HG03521 (cell line): ENCODE measurements at regions not wholly inside any gene's neighbourhood (a gene's known extent, or its start where the extent isn't known, plus 50 kb on each side); places are given as distances from the start of the nearest gene placed in this dataset.

Experiments used
- ATAC-seq: cut with Tn5 transposase; IDR thresholded peaks from one replicate; pipeline ENCODE4 v1.9.1; 2021; ENCODE audit warnings: mild to moderate bottlenecking, moderate library complexity; ENCODE audit not compliant: unreplicated experiment

DNA sequence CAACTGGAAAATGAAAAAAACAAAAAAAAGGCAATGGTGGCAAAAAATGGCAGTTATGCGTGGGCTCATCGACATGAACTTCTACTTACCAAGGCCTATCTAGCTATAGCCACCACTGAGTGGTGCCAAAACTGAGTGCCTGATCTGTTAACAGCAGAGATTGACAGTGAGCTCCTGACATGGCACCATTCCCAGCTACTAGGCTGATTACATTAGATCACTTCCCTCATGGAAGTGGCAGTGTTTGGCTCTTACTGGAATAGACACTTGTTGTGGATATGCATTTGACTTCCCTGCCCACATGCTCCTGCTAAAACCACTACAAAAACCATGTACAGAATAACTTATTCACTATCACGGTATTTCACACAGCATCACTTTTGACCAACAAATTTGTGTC lies 216.1 kb upstream of the SGK1 start:
- no peak for ATAC-seq

DNA sequence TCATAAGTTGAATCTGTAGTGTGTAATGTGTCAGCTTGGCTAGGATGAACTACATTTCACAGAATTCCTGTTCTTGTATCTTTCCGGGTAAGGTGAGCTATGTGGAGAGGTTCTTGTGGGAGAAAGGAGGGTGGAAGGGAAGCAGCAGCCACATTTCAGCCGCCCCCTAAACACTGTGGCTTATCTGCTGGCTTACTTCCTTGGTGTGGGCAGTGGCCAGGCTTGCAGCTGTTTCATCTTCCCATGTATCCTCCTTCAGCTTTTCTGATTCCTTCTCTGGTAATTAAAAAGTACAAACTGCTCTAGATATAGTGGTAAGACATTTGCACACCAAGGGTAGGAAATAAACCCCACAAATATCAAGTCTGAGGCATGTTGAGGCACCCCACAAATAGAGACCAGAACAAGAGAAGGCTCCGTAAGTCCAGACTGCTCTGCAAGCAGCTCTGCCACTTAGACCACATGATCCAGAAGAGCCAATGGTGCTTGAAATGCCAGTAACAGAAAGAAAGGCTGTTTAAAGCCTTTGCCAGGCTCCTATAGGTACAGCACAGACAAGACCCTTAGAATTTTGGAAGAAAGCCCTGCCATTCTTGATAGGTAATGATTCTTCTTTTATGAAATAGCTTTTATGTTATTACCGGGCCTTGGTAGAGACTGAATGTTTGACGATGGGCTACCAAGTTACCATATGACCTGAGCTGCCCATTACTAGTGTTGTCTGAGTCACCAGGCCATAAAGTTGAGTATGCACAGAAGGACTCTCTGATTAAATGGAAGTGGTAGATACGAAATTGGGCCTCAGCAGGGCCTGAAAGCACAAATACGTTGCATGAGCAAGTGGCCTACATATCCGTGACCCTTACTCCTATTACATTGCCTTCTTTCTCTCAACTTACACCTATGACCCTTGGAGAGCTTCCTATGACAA lies 215.0 kb upstream of the SGK1 start:
- ATAC-seq = no peak

DNA sequence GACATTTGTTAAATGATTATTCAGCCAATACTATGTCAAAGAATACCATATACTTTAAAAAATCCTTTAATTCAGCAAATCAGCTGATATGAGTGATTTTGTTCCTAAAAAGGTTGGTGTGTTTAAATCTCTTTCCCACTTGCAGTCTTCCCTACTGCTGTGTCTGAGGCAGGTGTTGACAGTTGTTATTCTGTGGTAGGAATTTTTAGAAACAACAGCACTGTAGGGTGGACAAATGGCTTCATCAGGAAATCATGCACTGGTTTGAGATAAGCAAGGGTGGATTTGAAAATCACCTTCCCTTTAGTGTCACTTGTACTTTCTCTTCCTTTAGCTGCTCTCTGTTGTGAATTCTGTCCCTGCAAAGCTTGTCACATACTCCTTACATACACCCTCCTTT lies 213.7 kb upstream of the SGK1 start:
- no peak for ATAC-seq

DNA sequence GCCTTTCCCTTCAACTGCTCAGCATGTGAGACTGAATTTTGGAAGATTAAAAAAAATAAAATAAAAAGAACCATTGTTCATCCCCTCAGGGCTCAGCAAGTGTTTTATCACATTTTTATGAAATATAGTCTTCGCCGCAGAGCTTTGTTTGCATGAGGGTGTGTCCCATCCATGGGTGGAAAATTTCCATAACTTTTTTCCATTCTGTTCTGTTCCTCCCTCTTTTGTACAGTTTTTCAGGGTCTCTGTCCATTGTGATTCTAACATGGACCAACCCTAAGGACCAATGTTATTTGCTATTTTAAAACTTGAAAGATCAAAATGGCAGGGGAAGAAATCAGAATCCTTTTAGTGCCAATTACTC lies 213.3 kb upstream of the SGK1 start:
- no peak for ATAC-seq

DNA sequence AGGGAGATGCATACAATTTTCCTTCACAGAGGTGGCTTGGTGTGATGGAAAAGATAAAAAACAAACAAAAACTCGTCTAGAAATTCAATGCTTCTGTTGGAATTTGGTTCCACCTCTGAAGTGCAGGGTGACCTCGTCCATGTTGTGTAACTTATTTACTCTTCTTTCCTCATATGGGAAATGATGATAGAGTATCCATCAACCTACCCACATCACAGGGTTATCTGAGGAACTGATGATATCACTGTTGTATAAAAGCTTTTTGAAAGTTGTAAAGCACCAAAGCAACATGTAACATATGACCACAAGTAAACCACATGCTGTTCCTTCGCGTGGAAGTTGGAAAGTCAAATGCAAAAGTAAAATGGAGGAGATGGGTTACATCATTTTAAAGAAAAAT lies 212.0 kb upstream of the SGK1 start:
- ATAC-seq = no peak

DNA sequence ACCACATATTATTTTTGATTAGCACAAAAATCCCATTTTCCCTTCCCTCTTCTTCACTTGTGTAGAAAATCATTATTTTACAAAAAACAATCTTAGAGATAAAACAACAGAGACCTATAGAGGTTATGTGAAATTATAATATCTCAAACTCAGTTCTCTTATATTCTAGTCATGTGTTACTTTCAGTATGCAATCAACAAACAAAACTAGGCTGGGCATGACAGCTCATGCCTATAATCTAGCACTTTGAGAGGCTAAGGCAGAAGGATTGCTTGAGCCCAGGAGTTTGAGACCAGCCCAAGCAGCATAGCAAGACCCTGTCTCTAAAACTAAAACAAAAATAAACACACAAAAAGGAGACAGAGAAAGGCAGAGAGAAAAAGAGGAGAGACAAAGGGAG lies 211.4 kb upstream of the SGK1 start:
- no peak for ATAC-seq

GRCh38 chr6:134527108-134527787 lies 209.3 kb upstream of the SGK1 start:
- ATAC-seq = no peak

DNA sequence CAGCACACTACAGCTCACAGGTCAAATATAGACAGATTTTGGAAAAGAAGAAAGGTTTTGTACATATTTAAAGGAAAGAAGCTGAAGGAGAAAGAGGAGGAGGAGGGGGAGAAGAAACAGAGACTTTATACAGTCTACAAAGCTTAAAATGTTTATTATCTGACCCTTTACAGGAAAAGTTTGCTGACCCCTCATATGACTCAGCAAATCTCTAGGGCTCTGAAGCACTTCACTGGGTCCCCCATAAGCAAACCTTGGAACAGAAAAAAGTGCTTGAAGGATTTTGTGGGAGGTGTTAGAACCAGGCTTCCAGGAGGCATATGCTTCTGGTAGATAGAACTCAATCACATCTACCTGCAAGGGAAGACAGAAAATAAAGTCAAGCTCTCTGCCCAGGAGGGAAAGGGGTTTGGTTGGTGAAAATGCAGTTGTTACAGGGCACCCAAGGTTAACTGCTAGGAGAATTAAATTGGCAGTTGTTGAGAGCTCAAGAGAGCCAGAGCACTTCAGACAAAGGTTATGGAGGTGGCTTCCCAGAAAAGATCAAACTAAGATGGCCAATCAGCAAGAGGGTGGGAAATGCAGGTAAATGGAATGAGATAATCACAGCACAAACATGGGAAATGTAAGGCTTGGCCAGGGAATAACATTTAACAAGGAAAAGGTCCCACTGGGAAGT lies 207.4 kb upstream of the SGK1 start:
- no peak for ATAC-seq

DNA sequence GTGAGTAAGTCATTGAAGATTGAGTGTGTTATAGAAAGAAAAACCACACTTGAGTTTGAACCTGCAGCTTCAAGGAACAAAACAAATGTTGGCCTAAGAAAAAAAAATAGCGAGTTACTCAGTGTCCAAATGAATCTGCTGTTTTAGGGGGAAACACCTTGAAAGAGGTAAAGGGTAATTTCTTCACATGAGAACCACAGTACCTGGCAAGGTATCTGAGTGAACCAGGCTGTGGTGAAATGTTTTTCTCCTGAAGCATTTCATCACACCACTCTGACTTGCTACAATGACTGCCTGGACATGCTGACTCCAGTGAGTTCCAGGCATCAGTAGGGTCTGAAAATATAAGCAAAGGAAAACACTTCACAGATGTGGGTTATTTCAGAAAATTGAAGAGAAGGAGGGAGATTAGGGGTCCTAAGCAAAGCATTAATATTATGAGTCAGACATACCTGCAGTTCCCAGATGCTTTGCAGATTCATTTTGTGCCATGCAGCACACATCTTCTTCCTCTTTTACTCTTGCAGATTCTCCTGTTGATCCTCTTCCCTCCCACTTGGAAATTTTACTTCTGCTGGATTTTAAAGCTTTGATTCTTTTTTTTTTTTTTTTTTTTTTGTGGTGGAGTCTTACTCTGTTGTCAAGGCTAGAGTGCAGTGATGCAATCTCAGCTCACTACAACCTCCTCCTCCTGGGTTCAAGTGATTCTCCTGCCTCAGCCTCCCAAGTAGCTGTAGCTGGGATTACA lies 206.2 kb upstream of the SGK1 start:
- no peak for ATAC-seq

DNA sequence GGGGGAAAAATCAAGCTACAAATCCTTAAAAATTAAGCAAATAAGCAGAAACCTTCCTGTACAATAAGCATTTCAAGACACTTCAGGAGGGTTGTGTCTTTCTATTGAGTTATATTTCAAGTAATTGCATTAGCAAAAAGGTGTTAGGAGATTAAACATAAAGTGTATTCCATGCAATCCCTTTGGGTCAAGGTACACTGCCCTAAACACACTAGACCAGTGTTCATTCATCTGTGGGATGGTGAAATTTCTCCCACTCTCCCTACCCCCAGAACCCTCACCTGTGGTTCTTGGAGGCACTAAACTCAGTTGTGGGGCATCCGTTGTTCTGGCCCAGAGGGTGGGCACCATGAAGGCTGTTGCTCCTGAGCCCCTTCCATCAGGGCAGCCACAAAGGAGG lies 205.1 kb upstream of the SGK1 start:
- no peak for ATAC-seq

DNA sequence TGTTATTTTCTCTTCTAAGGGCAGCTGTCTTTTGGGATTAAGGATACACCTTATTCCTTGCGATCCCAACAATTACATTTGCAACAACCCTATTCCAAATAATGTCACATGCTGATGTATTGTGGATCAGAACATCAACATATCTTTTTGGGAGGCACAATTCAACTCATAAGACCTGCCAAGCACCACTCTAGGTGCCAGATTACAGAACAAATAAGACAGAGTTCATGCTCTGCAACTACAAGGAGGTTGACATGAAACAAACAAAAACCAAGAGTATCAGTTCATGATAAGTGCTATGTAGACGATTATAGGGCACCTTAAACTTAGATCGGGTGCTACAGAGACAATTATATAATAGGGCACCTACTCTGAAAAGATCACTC lies 203.2 kb upstream of the SGK1 start:
- ATAC-seq = no peak

- ATAC-seq = no peak
These were observed 202.5 kb upstream of the SGK1 start for GRCh38 chr6:134520181-134521115.

DNA sequence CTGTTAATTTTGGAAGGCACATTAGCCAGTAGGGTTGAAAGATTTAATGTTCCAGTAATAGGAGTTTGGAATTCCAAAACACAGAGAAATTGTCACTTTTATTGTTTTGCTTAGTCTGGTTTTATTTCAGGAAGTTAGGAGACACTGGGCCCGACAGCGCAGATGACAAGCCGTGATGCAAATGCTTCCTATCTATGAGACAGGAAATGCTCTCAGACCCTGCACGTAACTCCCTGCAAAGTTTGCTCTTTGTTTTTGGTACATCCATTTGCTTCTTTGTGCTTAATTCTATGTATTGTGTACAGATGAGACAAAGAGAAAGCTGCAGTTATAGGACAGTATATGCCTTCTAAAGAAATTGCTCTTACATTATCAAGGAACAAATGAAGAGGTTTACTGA lies 201.6 kb upstream of the SGK1 start:
- ATAC-seq = no peak

GRCh38 chr6:134517868-134518267 lies 200.0 kb upstream of the SGK1 start:
- ATAC-seq = no peak

- no peak for ATAC-seq
These were observed 199.3 kb upstream of the SGK1 start for GRCh38 chr6:134517145-134517658.

- ATAC-seq = no peak
These were observed 198.7 kb upstream of the SGK1 start for GRCh38 chr6:134516582-134516981.

DNA sequence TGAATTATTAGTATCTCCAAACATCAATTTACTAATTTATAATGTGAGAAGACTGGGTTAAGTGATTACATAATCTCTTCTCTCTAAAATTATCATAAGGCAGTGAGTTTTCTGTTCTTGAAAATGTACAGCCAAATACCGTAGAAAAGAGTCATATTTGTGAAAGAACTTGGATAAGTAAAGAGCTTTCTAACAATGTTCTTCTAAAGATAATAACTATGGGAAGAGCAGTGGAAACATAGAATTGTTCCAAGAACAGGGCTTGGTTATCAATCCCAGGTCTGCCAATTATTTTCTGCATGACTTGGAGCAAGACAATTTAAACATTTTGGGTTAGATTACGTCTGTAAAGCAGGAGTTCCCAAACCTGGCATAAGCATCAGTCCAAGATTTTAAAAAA lies 198.1 kb upstream of the SGK1 start:
- ATAC-seq = no peak

GRCh38 chr6:134512981-134513391 lies 195.1 kb upstream of the SGK1 start:
- no peak for ATAC-seq

DNA sequence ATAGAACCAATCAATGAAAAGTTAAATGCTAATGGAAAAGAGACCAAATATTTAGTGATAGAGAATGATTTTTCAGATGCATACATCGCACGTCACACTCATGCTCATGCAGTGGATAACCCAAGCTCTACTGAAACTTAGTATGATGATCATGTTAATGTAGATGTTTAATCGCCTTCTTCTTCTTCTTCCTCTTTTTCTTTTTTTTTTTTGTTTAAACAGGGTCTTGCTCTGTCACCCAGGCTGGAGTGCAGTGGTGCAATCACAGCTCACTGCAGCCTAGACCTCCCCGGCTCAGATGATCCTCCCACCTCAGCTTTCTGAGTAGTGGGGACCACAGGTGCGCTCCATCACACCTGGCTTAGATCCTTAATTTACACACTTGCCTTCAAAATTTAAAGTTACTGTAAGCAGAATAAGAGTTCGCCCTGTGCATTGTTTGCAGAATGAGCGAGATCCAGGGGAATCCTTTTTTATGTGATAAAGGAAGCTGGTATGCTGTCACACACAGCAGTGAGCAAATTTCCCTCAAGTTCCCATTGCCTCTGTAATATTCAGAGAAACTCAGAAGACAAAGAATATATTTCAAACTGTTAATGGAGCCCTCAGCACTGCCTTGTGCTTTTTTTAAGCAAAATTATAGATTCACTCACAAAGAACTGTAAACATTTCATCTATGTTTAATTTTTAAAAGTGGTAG lies 194.2 kb upstream of the SGK1 start:
- no peak for ATAC-seq
